GM21390 (cell line): ENCODE measurements at regions not wholly inside any gene's neighbourhood (a gene's known extent, or its start where the extent isn't known, plus 50 kb on each side); places are given as distances from the start of the nearest gene placed in this dataset.
A peak's percentile ranks its signal among the peaks of the same experiment; 100 is the strongest.
"Not testable (repeated sequence)": the region's sequence is repeated elsewhere in the genome, so short reads cannot be mapped to it uniquely, and the experiment has no call there.

Experiments
- ATAC-seq: cut with Tn5 transposase; IDR thresholded peaks from one replicate; pipeline ENCODE4 v1.9.1; 2021; ENCODE audit not compliant: unreplicated experiment

GRCh38 chr12:25384038-25384892 lies 133.5 kb upstream of the KRAS start:
- ATAC-seq = no peak

DNA sequence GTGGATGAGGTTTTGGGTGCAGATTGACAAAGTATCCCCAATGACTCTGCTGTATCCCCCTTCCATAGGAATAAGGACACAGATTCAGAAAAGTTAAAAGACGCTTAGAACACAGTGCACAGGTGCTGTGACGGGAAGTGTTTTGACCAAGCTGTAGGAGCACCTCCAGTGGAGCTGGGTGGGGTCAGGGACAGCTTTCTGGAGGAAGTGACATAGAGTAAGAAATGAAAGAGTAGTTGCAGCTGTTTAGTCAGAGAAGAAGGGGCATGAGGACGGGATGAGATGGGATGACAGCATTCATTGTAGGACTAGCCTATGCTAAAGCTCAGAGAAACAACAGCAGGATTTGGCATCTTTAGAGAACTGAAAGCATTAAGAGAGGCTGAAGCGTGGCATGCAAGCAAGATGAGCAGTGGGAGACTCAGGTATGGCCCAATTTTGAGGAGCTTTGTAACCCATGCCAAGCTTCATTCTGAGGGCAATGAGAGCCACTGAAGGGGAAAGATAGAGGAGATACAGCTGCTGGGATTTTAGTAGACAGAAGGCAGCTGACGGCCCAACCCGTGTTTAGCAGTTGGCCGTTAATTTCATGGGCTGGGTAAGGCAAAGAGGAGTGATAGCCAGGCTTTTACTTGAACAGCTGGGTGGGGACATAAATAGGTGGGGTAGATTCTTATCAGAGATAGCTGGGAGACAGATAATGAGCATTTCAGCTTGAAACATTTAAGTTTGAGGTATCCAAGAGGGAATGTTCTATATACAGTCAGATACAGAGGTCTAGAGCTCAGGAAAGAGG lies 131.8 kb upstream of the KRAS start:
- ATAC-seq = no peak

GRCh38 chr12:25377469-25378177 lies 126.9 kb upstream of the KRAS start:
- ATAC-seq = no peak

DNA sequence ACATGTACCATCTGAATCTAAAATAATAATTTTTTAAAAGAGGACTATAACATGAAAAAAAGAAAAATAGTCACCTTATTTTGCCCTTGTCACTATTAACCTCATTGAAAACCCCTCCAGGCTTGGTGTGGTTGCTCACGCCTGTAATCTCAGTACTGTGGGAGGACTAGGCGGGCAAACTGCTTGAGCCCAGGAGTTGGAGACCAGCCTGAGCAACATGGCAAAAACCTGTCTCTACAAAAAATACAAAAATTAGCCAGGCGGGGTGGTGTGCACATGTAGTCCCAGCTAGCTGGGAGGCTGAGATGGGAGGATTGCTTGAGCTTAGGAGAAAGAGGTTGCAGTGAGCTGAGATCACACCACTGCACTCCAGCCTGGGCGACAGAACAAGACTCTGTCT lies 126.3 kb upstream of the KRAS start:
- ATAC-seq = no peak

GRCh38 chr12:25376407-25376806 lies 125.7 kb upstream of the KRAS start:
- no peak for ATAC-seq

DNA sequence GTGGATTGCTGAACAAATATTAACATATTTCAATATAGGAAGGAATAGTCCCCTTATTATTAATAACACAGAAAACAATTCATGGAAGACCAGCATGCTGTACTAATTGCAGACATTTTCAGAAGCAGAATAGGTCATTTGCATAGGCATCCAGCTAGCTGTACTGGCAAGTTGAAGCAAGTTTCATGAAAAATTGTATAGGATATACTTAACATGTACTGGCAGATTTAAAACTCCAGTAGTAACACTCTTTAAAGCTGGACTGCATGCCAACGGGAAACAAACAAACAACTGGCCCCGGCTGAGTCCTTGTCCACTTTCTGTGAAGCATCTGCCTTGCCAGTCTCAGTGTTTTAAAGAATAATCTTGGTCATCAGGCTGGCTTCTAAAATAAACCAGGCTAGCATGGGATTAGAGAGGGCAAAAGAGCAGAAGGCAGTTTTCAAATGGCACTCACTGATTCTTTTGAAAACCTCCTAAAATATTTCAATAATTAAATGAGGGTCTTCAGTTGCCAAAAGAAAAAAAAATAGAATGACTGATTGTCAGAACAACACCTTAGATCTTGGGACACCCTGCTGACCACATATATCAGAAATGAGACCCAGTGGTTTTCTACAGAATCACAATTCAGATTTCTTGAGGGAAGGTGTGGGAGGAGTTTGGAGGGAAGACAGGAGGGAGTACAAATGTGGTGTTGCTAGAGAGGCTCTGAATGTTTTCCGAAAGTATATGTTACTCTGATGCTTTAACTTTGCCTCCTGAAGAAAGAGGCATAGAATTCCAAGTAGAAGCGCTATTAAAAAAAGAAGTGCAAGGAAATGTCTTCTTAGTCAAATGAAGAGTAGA lies 122.5 kb upstream of the KRAS start:
- no peak for ATAC-seq

DNA sequence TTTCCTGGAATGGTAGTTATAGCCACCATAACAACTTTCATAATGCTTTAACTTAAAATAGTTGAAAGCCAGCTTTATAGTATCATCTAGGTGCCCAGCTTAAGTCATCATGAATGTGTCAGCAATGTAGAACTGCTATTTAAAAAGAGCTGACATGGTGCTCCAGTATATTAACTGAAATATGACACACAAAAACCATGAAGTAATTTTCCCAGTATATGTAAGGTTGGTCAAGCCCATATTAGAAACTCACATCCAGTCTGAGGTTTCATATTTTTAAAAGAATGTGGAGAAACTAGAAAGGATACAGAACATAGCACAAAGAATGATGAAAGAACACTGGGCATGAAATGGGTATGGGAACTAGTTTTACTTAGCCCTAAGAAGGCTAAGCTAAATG lies 121.3 kb upstream of the KRAS start:
- no peak for ATAC-seq

GRCh38 chr12:25368557-25368956 lies 117.8 kb upstream of the KRAS start:
- no peak for ATAC-seq

DNA sequence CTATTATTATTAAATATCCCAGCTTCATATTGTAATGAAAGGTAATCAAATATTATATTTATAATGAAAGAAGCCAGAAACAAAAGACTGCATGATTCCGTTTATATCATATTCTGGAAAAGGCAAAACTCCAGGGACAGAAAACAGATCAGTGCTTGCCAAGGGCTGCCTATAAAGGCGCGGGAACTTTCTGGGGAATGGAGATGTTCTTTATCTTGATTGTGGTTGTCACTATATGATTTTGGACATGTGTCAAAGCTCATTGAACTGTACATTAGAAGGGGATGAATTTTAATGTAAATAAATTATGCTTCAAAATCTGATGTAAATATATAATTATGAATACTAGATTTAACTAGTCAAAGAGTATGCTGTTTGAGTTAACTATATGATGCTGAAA lies 115.4 kb upstream of the KRAS start:
- no peak for ATAC-seq

DNA sequence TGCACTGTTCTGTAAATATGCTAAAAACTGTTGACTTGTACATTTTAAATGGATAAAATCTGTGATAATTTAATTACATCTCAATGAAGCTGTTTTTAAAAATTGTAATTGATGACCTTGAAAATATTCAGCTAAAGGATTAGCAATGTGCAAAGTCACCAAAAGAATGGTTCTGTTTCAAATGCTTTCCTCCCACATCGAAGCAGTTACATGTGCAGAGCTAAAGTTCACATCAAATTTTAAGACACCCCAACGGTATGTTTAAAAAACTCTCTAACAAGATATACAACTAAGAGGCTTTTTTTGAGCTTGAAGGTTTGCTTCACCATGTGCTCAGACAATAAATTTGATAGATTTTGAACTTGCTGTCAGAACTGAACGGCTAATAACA lies 114.6 kb upstream of the KRAS start:
- no peak for ATAC-seq

- ATAC-seq = peak; percentile 89
Measured at GRCh38 chr12:25364529-25365339, 114.0 kb upstream of the KRAS start.

GRCh38 chr12:25362646-25363045 lies 111.9 kb upstream of the KRAS start:
- no peak for ATAC-seq

GRCh38 chr12:25361511-25361910 lies 110.8 kb upstream of the KRAS start:
- no peak for ATAC-seq

DNA sequence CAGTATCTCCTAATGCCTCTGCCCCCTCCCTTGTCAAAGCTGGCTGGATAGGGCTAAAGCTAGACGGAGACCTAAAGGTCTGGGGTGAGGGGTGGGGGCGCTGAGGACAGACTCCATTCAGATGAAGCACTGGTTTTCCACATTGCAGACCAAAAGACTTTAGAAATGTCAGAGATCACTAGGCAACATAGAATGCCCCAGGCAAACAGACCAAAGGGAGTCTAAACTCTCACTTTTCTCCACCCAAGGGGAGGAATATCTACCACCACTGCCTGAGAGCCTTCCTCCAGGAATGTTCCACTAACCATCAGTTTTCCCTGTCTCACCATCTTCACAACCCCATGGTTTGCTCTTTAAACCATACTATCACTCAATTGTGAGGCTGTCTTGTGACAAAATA lies 106.9 kb upstream of the KRAS start:
- ATAC-seq = no peak

DNA sequence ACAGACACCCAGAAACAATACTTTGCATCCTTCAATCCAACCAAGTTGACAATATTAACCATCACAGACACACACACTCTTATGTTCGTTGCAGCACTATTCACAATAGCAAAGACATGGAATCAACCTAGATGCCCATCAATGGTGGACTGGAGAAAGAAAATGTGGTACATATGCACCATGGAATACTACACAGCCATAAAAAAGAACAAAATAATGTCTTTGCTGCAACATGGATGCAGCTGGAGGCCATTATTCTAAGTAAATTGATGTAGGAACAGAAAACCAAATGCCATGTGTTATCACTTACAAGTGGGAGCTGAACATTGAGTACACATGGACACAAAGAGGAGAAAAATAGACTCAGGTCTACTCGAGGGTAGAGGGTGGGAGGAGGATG lies 102.2 kb upstream of the KRAS start:
- not testable (repeated sequence) for ATAC-seq

DNA sequence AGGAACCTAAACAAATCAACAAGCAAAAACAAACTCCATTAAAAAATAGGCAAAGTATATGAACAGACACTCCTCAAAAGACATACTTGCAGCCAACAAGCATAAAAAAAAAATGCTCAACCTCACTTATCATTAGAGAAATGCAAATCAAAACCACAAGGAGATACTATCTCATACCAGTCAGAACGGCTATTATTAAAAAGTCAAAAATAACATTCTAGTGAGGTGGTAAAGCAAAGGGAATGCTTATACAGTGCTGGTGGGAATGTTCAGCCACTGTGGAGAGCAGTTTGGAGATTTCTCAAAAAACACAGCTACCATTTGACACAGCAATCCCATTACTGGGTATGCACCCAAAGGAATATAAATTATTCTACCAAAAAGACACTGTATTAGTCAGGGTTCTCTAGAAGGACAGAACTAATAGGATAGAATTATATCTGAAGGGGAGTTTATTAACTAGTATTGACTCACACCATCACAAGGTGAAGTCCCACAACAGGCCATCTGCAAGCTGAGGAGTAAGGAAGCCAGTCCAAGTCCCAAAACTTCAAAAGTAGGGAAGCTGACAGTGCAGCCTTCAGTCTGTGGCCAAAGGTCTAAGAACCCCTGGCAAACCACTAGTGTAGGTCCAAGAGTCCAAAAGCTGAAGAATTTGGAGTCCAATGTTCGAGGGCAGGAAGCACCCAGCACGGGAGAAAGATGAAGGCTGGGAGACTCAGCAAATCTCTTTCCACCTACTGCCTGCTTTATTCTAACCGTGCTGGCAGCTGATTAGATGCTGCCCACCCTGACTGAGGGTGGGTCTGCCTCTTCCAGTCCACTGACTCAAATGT lies 101.6 kb upstream of the KRAS start:
- ATAC-seq = peak; percentile 77

- no peak for ATAC-seq
Measured at GRCh38 chr12:25348593-25348895, 97.8 kb upstream of the KRAS start.

- ATAC-seq = no peak
Measured at GRCh38 chr12:25347716-25348592, 97.2 kb upstream of the KRAS start.
